Cardiac fibroblast (primary cell): ENCODE measurements at regions not wholly inside any gene's neighbourhood (a gene's known extent, or its start where the extent isn't known, plus 50 kb on each side); places are given as distances from the start of the nearest gene placed in this dataset.
A peak's percentile ranks its signal among the peaks of the same experiment; 100 is the strongest.

Experiments
- DNase-seq, 2 donors: peaks; one replicate each; pipeline versions ENCODE4 v3.0.0 to v3.0.0-alpha.2; 2010; ENCODE audit warnings: low read depth in 2 of 2
- H3K4me3 ChIP-seq, 2 donors: replicated peaks in 1 of 2; 1 replicate in 1 of 2; 2 replicates in 1 of 2; pipeline ENCODE4 v1.5.1; 2011; ENCODE audit warnings: low read depth in 2 of 2, low read length in 2 of 2, mild to moderate bottlenecking in 2 of 2, moderate library complexity in 1 of 2
- TF ChIP-seq, protein P1 (sequence below): IDR thresholded peaks from one replicate; pipeline ENCODE4 v1.5.1; 2011; ENCODE audit warnings: low read depth, mild to moderate bottlenecking, low read length, inconsistent platforms

DNA sequence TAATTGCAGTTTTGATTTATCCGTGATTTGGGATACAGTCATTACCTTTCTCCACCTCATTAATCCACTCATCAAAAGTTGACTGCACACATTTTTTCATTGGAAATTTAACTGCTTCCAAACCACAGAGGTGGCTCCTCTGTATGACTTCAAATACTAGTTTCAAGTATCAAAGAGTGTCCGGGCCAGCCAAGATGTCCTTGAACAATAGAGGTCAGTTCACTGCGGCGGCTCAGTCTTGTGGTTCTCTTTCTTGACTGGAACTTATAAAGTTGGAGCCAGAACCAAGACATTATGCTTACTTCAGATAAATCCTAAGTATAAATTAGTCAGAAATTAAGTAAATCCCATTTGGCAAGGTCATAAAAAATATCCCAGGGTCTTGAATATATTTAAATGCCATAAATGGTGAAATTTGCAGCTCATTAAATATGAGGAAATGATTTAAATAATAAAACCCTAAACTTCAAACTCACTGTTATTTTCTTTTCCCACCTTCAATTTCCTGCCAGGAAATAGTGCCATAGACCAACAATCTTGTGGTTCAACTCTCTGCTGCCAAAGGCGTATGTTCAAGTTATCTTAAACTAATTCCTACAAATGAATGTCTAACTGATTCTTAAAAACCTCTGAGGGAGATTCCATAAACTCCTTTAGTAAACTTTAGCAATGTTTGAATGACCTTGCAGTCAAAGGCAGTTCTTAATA is 360.8 kb downstream of the AEBP2 start:
- peak; percentile 31 to 71 for DNase-seq

DNA sequence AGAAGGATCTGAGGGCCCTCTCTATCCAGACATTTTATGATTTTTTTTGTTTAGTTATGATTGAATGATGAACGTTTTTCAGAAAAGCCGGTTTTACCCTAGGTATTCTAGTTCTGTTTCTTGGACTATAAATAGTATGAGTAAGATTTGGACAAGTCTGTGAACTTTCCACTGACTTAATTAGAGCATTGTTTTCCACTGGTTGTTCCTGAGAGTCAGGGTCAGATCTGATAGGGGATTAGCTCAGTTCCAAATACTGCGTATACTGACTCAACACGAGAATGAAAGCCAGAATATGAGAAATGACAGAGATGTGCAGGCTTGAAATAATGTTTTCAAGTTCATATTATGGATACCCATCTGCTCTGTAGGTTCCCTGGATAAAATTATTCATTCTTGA is 361.6 kb downstream of the AEBP2 start:
- TF ChIP-seq, protein P1, sequence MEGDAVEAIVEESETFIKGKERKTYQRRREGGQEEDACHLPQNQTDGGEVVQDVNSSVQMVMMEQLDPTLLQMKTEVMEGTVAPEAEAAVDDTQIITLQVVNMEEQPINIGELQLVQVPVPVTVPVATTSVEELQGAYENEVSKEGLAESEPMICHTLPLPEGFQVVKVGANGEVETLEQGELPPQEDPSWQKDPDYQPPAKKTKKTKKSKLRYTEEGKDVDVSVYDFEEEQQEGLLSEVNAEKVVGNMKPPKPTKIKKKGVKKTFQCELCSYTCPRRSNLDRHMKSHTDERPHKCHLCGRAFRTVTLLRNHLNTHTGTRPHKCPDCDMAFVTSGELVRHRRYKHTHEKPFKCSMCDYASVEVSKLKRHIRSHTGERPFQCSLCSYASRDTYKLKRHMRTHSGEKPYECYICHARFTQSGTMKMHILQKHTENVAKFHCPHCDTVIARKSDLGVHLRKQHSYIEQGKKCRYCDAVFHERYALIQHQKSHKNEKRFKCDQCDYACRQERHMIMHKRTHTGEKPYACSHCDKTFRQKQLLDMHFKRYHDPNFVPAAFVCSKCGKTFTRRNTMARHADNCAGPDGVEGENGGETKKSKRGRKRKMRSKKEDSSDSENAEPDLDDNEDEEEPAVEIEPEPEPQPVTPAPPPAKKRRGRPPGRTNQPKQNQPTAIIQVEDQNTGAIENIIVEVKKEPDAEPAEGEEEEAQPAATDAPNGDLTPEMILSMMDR: no peak
- no peak overlapping the region for H3K4me3 ChIP-seq
- peak; percentile 51 to 57 for DNase-seq

More for the DNA sequence above, 360.8 kb downstream of the AEBP2 start:
- H3K4me3 ChIP-seq: no peak overlapping the region
- TF ChIP-seq, protein P1: no peak

DNA sequence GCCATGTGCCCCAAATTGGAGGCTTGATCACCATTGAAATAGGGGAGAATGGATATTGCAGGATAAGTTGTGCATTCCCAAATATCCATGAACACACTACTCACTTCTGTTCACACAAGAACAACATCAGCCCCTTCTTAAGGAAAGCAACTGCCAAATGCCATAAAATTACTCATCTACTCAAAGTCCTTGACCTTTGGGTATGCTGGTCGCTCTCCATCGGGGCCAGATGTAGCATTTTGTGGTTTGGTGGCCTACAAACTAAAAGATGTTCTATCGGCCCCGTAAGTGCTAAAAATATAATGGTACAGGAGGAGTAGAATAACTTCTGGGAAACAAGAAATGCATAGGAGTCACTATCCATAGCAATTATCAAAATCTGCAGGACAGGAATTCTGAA is 362.6 kb downstream of the AEBP2 start:
- TF ChIP-seq, protein P1: no peak
- peak in 1 of 2 donors; percentile 25 for DNase-seq
- H3K4me3 ChIP-seq: no peak overlapping the region

DNA sequence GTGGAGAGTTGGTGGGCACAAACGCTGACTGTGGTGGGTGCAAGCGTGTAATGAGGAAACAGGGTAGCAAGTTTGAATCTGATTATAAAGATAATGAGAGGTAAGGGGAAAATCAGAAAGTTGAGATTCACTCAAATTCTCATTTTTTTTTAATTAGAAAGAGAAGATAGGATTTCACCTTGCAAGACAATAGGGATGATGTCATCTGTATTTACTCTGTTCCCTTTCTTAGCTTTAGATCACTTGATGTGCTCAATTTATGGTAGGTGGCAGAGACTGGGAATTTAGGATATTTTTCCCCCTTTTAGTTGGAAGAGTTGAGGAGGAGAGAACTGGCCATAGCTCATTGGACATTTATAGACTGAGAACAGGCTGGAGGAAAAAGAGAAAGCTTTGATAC is 363.6 kb downstream of the AEBP2 start:
- no peak overlapping the region for H3K4me3 ChIP-seq
- TF ChIP-seq, protein P1: no peak
- no peak for DNase-seq

DNA sequence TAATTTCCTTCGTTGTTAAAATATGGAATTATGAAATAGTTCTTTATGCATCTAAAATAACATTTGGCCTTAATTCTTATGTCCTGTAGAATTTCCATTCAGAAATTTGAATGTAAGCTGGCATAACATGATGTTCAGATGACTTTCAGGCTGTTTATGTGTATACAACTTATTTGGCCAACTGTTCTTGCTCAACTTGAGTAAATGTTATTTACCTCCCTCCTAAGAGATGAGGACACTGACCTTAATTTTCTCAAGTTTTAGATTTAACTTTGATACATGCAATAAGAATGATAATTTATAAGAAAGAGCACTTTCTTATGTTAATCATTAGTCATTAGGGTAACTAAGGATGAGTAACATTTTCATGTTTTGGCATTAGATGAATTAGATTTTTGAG is 365.4 kb downstream of the AEBP2 start:
- TF ChIP-seq, protein P1: no peak
- DNase-seq: no peak
- no peak overlapping the region for H3K4me3 ChIP-seq

DNA sequence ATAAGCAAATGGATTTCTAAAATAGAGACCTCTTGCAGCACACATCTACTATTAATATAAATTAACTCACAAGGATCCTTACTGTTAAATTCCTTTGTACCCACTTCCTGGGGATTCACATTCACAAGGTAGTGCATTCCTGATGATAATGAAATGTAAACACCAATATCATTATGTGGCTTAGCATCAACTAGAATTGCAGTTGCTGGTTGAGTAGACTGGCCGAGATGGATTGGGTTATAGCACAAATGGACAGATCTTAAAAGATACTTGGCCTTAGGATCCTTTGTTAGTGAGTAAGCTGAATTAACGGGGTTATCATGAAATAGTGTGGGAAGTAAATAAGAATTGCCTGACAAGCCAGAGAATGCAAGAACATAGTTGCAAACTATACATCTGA is 369.1 kb downstream of the AEBP2 start:
- no peak overlapping the region for H3K4me3 ChIP-seq
- DNase-seq: no peak
- TF ChIP-seq, protein P1: no peak

DNA sequence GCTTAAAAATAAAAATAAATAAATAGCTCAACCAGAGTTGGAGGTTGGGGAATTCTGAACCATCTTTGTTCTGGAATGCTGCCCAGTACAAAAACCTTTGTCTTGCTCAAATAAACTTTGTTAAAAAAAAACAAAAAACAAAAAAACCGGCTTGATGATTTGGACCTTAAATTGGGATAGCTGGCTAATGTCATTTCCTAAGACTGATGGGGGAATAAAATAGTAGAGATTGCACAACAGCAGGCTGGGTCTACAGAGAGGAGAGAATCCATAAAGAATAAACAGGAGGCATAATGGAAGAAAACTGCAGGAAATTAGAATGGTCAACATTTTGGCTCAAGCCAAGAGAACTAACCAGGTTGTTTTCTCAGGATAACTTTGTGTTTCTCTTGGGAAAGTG is 370.9 kb downstream of the AEBP2 start:
- DNase-seq: peak; percentile 34 to 40
- TF ChIP-seq, protein P1: no peak

More for the DNA sequence above, 370.9 kb downstream of the AEBP2 start:
- H3K4me3 ChIP-seq: no peak overlapping the region
